HCT116 (cell line): ENCODE measurements at regions not wholly inside any gene's neighbourhood (a gene's known extent, or its start where the extent isn't known, plus 50 kb on each side); places are given as distances from the start of the nearest gene placed in this dataset.

ENCODE experiments used
- ATF3 ChIP-seq: IDR thresholded peaks from 2 replicates; pipeline ENCODE4 v1.6.1; 2012
- CEBPB ChIP-seq: IDR thresholded peaks from 2 replicates; pipeline ENCODE4 v1.6.1; 2012; ENCODE audit warnings: low read depth
- CTCF ChIP-seq, 3 experiments: fragments of 200-600 bp in 1 of 3; sonication (generic) in 1 of 3; IDR thresholded peaks in 2 of 3; conservative IDR thresholded peaks in 1 of 3; 2 replicates each; pipeline ENCODE4 v1.5.1; 2012 to 2017; ENCODE audit warnings: low read depth in 2 of 3, low read length in 2 of 3, antibody characterized with exemption in 1 of 3, borderline replicate concordance in 1 of 3, control low read depth in 1 of 3, mild to moderate bottlenecking in 1 of 3, mixed read lengths in 1 of 3, mixed run types in 1 of 3, moderate library complexity in 1 of 3; ENCODE audit not compliant: insufficient read depth in 1 of 3
- EZH2 ChIP-seq: fragments of 200-600 bp; sonication (generic); IDR thresholded peaks from 2 replicates; pipeline ENCODE4 v1.6.1; 2017; ENCODE audit warnings: antibody characterized with exemption, mixed run types
- FOSL1 ChIP-seq: IDR thresholded peaks from 2 replicates; pipeline ENCODE4 v1.6.1; 2012; ENCODE audit warnings: low read depth
- JUND ChIP-seq: IDR thresholded peaks from 2 replicates; pipeline ENCODE4 v1.6.1; 2012
- POLR2A ChIP-seq: IDR thresholded peaks from 2 replicates; pipeline ENCODE4 v1.7.0; 2011; ENCODE audit warnings: borderline replicate concordance; ENCODE audit not compliant: insufficient read depth, insufficient read length; ENCODE audit errors: extremely low read depth
- POLR2AphosphoS5 ChIP-seq: IDR thresholded peaks from 2 replicates; pipeline ENCODE4 v1.6.1; 2011; ENCODE audit warnings: mild to moderate bottlenecking, low read depth, low read length, moderate library complexity
- SIN3A ChIP-seq: IDR thresholded peaks from 2 replicates; pipeline ENCODE4 v1.6.1; 2012; ENCODE audit warnings: low read depth
- YY1 ChIP-seq: IDR thresholded peaks from 2 replicates; pipeline ENCODE4 v1.6.1; 2011; ENCODE audit warnings: low read length, low read depth, moderate library complexity, mild to moderate bottlenecking; ENCODE audit not compliant: insufficient replicate concordance; ENCODE audit errors: extremely low read depth
- TF ChIP-seq, protein P1 (sequence below): IDR thresholded peaks from 2 replicates; pipeline ENCODE4 v1.6.1; 2012

- TF ChIP-seq CTCF (IDR thresholded peaks at IDR 0.05 in 2 of 3, conservative IDR thresholded peaks at IDR 0.05 in 1 of 3; ENCODE audit: borderline replicate concordance in 1 of 3, insufficient read depth in 1 of 3, low read depth in 2 of 3, low read length in 2 of 3) (no peak), EZH2 (no peak), CEBPB (no peak), SIN3A (no peak), POLR2AphosphoS5 (no peak; the same call in 1 of the 2 replicates), JUND (no peak), YY1 (no peak), FOSL1 (no peak), ATF3 (no peak), POLR2A (no peak)
- TF ChIP-seq, protein P1, sequence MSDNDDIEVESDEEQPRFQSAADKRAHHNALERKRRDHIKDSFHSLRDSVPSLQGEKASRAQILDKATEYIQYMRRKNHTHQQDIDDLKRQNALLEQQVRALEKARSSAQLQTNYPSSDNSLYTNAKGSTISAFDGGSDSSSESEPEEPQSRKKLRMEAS, result no peak
Measured at GRCh38 chr2:226658555-226658954, 141.1 kb downstream of the IRS1 start.
